HG03045 (cell line): ENCODE measurements at regions not wholly inside any gene's neighbourhood (a gene's known extent, or its start where the extent isn't known, plus 50 kb on each side); places are given as distances from the start of the nearest gene placed in this dataset.

Source experiments
- ATAC-seq: cut with Tn5 transposase; IDR thresholded peaks from one replicate; pipeline ENCODE4 v1.9.1; 2021; ENCODE audit warnings: mild to moderate bottlenecking, moderate library complexity; ENCODE audit not compliant: unreplicated experiment

GRCh38 chr14:96617635-96618034, 115.5 kb downstream of the PAPOLA start:
- ATAC-seq = no peak

GRCh38 chr14:96622926-96623325, 120.7 kb downstream of the PAPOLA start:
- no peak for ATAC-seq

DNA sequence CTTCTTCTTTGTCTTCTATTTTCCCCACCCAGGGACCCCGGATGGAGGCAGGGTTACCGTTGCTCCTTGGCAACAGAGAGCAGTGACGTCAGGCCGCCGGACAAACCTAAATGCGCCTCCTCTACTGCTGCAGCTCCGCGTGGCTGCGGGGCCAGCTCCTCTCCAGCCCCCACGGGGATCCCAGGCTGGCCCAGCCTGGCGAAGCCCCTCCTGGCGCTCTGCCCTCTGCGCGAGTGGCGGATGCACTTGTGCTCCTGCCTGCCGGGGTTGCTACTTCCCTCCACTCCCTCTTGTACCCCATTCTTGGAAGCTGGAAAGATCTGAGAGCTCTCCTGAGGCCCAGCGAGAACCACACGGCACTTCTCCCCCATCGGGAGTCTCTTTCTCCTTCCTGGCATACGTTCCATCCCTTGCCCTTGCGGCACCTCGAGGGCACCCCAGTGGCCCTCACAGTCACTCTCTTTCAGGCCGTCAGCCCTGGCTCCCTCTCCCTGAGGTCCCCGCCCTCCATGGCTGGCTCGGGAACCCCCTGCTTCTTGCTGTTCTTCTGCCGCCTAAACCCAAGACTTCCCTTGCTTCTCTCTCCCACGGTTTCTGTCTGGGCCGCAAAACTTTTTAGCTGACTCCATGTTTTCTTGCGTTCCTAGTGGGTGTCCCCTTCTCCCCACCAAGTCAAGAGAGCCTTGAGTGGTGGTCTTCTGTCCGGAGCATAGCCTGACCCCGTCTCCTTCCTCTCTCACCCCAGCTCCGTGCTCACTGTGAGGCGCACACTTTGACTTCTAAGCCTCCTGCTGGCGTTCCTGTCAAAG, 121.7 kb downstream of the PAPOLA start:
- no peak for ATAC-seq

GRCh38 chr14:96624661-96625425, 122.7 kb downstream of the PAPOLA start:
- no peak for ATAC-seq

GRCh38 chr14:96625426-96625985, 123.3 kb downstream of the PAPOLA start:
- ATAC-seq = no peak

- no peak for ATAC-seq
Observed at GRCh38 chr14:96626121-96626768, 124.1 kb downstream of the PAPOLA start.

DNA sequence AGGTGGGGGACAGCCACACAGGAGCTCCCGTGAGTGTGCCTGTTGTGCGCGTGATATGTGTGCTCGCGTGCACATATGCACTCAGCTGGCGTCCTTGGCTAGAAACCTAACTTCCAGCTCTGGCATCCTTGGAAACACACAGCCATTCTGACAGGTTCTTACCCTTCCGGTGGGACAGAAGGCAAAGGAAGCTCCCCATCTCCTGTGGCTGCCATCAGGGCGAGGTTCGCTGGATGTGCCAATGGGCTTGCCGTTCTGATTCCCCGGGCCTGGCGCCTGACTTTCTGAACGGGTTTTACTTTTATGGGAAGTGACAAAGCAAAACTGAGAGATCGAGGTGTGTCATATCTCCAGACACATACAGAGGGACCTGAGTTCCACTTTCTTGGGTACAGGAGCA, 124.7 kb downstream of the PAPOLA start:
- ATAC-seq = no peak

- no peak for ATAC-seq
Observed at GRCh38 chr14:96627386-96627785, 125.2 kb downstream of the PAPOLA start.

DNA sequence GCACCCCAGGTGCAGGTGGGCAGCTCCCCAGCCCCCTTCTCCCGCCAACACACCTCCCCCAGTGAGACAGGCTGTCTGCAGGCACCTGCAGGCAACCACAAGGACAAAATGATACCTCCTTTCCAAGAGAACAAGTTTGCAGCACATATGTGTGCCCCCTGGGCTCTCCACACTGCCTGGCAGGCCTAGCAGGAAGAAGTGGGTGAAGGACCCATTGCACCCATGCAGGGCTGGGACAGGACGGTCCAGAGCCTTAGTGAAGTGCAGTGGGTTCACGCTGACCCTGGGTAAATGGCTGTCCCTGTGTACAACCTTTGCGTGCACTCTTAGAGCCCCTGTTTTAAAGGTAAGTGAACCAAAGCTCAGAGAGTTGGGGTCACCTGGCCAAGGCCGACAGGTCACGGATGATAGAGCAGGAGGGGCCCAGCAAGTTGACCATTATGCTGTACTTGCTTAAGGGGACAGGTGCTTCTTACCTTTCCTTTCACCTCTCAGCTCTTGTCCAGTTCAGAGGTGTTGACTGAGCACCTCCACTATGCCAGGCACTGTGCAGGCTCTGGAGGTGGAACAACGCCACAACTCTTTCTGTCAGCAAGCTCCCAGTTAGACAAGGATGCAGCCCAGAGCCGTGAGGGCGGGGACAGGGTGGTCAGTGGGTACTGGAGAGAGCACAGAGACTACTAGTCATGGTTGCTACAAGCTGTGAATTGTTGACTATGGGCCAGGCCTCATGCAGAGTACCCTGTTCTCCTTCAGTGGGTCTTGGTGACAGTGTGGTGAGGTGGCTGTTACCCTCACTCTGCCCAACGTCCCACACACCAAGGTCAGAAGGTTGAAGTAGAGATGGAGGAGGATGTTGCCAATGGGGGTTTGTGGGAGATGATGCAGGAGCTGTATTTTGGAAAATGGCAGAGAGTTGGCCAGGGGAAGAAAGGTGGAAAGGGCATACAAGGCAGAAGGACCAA, 125.9 kb downstream of the PAPOLA start:
- no peak for ATAC-seq

- ATAC-seq = no peak
Observed at GRCh38 chr14:96629082-96629481, 126.9 kb downstream of the PAPOLA start.

DNA sequence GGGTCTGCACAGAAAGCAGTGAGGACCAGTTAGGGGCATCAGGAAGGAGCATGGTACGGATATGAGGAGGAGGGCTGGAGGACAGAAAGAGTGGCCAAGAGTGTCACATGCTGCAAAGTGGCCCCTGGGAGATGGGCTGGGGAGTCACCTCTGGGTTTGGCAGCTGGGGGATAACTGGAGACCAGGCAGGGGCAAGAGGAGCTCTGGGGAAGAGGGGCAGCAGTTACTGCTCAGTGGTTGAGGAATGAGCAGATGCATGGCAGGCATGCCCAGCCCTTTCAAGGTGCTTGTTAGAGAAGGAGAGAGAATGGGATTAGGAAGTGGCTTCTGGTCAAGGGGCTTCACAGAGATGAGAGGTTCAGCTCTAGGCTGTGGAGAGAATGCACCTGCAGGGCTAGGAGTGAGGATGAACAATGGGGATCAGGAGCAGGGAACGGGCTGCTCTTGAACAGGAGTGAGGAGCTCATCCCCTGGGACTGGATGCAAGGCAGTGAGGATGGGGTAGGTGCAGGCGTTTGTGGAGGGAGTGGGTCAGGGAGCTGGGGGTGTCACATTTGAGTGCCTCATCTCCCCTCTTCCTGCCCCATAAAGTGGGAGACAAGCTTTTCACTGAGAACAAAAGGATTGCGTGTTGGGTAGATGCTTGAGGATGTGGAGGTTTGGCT, 127.5 kb downstream of the PAPOLA start:
- ATAC-seq = no peak

DNA sequence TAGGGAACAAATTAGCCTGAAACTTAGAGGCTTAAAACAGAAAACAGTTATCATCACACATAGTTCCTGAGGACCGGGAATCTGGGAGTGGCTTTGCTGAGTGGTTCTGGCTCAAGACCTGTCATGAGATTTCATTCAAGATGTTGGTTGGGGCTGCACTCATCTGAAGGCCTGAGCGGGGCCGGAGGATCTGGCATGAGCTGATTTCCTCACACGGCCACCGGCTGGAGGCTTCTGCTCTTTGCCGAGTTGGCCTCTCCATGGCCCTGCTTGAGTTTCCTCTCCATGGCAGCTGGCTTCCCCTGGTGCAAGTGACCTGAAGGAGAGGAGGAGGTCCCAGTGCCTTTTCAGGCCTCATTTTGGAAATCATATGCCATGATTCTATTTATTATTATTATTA, 128.1 kb downstream of the PAPOLA start:
- no peak for ATAC-seq

- ATAC-seq = no peak
Observed at GRCh38 chr14:96631030-96631429, 128.8 kb downstream of the PAPOLA start.

DNA sequence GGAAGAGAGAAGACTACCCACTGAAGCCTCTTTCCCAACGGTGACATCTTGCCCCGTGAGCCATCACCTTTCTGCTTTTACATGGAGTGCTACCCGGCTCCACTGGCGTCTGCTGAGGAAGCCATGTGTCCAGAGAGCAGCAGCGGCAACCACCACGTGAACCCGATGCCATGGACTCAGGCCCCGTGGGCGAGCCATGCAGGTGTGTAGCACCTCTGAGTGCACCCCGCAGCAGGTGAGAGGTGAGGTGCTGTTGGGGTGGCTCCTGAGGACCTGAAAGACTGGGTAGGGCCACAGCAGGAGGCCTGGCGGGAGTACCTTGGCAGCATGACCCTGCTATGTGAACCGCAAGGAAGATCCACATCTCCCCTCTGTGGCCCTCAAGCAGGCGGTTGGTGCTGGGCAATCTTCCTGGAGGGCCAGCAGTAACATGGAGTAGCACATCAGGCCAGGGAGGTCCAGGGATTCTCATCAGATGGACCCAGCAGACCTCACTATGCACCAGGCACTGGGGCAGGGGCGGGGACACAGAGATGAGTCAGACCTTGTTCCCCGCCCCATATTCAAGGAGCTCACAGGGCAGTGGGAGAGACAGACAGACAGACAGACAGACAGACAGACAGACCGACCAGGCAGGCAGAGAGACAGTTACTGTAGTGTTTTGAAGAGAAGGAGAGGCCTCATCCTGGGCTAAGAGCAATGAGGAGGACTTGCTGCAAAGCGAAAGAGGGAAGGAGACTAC, 129.6 kb downstream of the PAPOLA start:
- no peak for ATAC-seq

DNA sequence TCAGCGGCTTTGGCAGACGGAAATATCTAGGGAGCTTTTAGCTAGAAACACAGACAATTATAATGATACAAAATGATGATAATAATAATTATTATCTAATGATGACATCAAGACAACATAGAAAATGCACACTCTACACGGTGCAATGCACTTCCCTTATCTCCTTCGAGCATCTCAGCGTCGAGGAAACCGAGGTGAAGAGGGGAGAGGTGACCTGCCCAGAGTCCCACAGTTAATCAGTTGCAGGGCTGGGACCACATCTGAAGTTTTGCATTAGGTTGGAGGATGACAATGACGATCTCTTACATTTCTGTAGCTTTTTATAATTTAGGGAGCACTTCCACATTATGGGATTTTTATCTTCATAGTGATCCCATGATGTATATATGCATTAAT, 130.2 kb downstream of the PAPOLA start:
- ATAC-seq = no peak

GRCh38 chr14:96633096-96633495, 130.9 kb downstream of the PAPOLA start:
- no peak for ATAC-seq

GRCh38 chr14:96634481-96634880, 132.3 kb downstream of the PAPOLA start:
- no peak for ATAC-seq

- no peak for ATAC-seq
Observed at GRCh38 chr14:96634896-96635295, 132.7 kb downstream of the PAPOLA start.

DNA sequence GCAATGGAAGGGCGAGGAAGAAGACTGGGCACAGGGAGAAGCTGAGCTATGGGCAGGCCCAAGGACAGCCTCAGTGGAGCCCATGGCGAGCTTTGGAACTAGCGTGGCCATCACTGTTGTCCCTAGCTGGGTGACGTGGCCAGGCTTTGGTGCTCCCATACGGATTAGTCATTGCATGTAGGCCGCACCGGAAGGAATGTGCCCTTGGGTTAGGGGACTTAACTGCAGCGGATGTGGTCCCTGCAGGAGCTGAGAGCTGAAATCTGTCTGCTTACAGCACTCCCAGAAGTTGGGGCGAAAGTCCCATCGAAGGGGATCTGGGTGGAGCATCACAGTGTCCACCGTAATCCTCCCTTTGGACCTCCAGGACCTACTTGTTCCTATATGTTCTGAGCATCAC, 133.7 kb downstream of the PAPOLA start:
- ATAC-seq = no peak
